B cell (primary cell): ENCODE measurements at regions not wholly inside any gene's neighbourhood (a gene's known extent, or its start where the extent isn't known, plus 50 kb on each side); places are given as distances from the start of the nearest gene placed in this dataset.

Experiments
- EZH2 ChIP-seq: IDR thresholded peaks from 2 replicates; pipeline ENCODE4 v1.6.1; 2012; ENCODE audit warnings: borderline replicate concordance, low read depth, mild to moderate bottlenecking, moderate library complexity, low read length; ENCODE audit not compliant: insufficient read depth, poor library complexity, severe bottlenecking
- TF ChIP-seq, protein P1 (sequence below): fragments of 200-600 bp; IDR thresholded peaks from one replicate; pipeline ENCODE4 v1.8.0; 2022; ENCODE audit warnings: antibody characterized with exemption, mild to moderate bottlenecking

DNA sequence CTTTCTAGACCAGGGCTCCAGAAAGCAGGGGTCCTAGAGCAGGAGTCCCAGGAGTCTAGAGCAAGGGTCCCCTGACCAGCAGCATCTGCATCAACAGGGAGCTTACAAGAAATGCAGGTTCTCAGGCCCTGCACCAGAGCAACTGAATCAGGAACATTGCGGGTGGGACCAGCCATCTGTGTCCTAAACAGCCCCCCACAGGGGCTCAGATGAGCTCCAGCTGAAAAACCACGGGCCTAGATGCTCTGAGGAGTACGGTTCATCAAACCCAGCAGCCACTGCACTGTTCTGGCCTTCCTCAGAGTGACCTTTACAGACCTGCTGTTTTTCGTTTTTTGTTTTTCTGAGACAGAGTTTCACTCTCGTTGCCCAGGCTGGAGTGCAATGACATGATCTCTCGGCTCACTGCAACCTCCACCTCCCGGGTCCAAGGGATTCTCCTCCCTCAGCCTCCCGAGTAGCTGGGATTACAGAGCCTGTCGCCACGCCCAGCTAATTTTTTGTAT is 438.2 kb downstream of the SOX9 start:
- TF ChIP-seq, protein P1, sequence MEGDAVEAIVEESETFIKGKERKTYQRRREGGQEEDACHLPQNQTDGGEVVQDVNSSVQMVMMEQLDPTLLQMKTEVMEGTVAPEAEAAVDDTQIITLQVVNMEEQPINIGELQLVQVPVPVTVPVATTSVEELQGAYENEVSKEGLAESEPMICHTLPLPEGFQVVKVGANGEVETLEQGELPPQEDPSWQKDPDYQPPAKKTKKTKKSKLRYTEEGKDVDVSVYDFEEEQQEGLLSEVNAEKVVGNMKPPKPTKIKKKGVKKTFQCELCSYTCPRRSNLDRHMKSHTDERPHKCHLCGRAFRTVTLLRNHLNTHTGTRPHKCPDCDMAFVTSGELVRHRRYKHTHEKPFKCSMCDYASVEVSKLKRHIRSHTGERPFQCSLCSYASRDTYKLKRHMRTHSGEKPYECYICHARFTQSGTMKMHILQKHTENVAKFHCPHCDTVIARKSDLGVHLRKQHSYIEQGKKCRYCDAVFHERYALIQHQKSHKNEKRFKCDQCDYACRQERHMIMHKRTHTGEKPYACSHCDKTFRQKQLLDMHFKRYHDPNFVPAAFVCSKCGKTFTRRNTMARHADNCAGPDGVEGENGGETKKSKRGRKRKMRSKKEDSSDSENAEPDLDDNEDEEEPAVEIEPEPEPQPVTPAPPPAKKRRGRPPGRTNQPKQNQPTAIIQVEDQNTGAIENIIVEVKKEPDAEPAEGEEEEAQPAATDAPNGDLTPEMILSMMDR, result no peak
- no peak for TF ChIP-seq EZH2
